ENCODE measurements at regions not wholly inside any gene's neighbourhood (a gene's known extent, or its start where the extent isn't known, plus 50 kb on each side); places are given as distances from the start of the nearest gene placed in this dataset.

GRCh38 chr5:61737301-61737963, 405.4 kb downstream of the ZSWIM6 start:
- TF ChIP-seq SMC3 (IDR thresholded peaks at IDR 0.05) (no peak), RFX5 (IDR thresholded peaks at IDR 0.05) (no peak), CTCF (IDR thresholded peaks at IDR 0.05) (no peak), KDM1A (IDR thresholded peaks at IDR 0.05; ENCODE audit: low read depth) (no peak), POLR2A (IDR thresholded peaks at IDR 0.05; ENCODE audit: low read length) (no peak), ZSCAN20 (CRISPR knock-in tag; IDR thresholded peaks at IDR 0.05) (no peak), PBX3 (IDR thresholded peaks at IDR 0.05) (no peak), EHMT2 (IDR thresholded peaks at IDR 0.05; ENCODE audit: low read depth) (no peak), RAD21 (conservative IDR thresholded peaks at IDR 0.05 in 1 of 2, IDR thresholded peaks at IDR 0.05 in 1 of 2) (no peak), RCOR1 (IDR thresholded peaks at IDR 0.05; ENCODE audit: low read depth, low read length) (no peak), USF2 (IDR thresholded peaks at IDR 0.05) (no peak), KDM5A (IDR thresholded peaks at IDR 0.05) (no peak), JUN (IDR thresholded peaks at IDR 0.05) (no peak)
- TF ChIP-seq, protein P1, sequence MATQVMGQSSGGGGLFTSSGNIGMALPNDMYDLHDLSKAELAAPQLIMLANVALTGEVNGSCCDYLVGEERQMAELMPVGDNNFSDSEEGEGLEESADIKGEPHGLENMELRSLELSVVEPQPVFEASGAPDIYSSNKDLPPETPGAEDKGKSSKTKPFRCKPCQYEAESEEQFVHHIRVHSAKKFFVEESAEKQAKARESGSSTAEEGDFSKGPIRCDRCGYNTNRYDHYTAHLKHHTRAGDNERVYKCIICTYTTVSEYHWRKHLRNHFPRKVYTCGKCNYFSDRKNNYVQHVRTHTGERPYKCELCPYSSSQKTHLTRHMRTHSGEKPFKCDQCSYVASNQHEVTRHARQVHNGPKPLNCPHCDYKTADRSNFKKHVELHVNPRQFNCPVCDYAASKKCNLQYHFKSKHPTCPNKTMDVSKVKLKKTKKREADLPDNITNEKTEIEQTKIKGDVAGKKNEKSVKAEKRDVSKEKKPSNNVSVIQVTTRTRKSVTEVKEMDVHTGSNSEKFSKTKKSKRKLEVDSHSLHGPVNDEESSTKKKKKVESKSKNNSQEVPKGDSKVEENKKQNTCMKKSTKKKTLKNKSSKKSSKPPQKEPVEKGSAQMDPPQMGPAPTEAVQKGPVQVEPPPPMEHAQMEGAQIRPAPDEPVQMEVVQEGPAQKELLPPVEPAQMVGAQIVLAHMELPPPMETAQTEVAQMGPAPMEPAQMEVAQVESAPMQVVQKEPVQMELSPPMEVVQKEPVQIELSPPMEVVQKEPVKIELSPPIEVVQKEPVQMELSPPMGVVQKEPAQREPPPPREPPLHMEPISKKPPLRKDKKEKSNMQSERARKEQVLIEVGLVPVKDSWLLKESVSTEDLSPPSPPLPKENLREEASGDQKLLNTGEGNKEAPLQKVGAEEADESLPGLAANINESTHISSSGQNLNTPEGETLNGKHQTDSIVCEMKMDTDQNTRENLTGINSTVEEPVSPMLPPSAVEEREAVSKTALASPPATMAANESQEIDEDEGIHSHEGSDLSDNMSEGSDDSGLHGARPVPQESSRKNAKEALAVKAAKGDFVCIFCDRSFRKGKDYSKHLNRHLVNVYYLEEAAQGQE (IDR thresholded peaks at IDR 0.05), result no peak
